ENCODE measurements at regions not wholly inside any gene's neighbourhood (a gene's known extent, or its start where the extent isn't known, plus 50 kb on each side); places are given as distances from the start of the nearest gene placed in this dataset.

DNA sequence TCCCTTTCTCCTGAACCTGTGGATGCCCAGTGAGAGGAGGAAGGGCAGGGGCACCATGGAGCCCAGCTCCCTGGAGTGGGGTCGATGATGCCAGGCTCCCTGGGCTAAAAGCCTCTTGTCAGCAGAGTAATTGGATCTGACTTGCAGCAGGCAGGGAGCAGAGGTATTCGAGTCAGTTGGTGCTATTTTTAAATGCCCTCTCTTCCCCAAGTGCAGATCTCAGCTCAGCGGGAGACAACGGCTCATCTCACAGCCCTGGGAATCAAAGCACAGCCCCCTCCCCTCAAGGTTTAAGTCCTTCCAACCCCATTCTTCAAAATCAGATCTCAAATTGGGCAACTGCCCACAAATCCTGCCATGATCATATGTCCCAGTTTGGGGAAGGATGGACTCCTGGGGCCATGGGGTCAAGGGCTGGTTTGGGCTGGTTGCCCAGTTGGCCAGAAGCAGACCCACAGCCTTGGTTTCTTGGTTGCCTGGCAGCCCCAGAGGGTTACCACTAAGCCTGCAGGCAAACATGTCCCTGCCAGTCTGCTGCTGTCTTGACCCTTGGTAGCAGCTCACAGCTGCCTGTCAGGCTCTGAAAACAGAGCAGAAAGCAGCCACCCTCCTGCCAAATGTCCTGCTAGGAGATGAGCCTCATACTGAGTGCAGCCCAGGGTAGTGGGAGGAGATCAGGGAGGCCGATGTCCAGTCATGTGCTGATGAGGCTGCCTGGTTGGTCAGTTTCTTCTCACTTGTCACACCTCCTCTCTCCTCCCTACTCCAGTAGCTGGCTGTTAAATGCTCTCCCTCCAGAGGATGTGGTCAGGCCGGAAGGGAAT is 244.9 kb downstream of the LOXHD1 start:
- Histone ChIP-seq H3K27ac (peak overlapping the region; percentile 91 to 98 (median 96)), H3K9me3 (no peaks in the 10 kb centered on the region), H3K4me1 (peaks cover 76 to 78% of the 10 kb centered on the region in 2 donors), H3K36me3 (no peaks in the 10 kb centered on the region), H3K27me3 (no peaks in the 10 kb centered on the region), H3K4me3 (peak overlapping the region in 1 of 4 donors; percentile 23)
- peak; percentile 82 to 84 for ATAC-seq
- DNase-seq, result peak; percentile 74 to 94
- TF ChIP-seq POLR2A (IDR thresholded peaks at IDR 0.05), result peak in 1 of 2 donors; percentile 72
- TF ChIP-seq, protein P1, sequence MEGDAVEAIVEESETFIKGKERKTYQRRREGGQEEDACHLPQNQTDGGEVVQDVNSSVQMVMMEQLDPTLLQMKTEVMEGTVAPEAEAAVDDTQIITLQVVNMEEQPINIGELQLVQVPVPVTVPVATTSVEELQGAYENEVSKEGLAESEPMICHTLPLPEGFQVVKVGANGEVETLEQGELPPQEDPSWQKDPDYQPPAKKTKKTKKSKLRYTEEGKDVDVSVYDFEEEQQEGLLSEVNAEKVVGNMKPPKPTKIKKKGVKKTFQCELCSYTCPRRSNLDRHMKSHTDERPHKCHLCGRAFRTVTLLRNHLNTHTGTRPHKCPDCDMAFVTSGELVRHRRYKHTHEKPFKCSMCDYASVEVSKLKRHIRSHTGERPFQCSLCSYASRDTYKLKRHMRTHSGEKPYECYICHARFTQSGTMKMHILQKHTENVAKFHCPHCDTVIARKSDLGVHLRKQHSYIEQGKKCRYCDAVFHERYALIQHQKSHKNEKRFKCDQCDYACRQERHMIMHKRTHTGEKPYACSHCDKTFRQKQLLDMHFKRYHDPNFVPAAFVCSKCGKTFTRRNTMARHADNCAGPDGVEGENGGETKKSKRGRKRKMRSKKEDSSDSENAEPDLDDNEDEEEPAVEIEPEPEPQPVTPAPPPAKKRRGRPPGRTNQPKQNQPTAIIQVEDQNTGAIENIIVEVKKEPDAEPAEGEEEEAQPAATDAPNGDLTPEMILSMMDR (IDR thresholded peaks at IDR 0.05 in 4 of 5, conservative IDR thresholded peaks at IDR 0.05 in 1 of 5), result no peak
- intact Hi-C loops (cut with DNase I; ENCODE audit: low total_unique reads) (loop anchor here (2.0 to 5.0 kb wide), 4 partner anchors 80 to 345 kb away; partner anchors contain the start of gene ST8SIA5), in situ Hi-C loops (cut with MboI; ENCODE audit: low sequenced_read_pairs in 4 of 4) (no loop called here)

DNA sequence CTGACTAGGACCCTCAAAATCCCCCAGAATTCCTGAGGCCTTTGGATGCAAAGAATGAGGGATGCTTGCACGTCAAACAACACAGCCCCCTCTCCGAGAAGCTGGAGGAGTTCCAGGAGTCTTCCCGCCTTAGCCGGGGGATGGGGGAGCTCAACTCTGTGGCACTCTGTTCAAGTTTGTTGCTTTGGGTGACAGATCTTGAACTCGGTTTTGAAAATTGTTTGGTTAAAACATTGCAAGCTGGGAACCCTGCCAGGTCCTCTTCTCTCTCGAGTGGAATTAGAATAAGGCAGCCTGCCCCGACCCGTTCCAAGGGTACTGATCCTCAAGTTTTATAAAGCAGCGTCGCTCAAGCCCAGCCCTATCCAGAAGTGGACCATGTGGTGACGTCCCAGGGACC is 244.1 kb downstream of the LOXHD1 start:
- H3K36me3 ChIP-seq, result no peaks in the 10 kb centered on the region
- no peaks in the 10 kb centered on the region for H3K27me3 ChIP-seq
- H3K4me1 ChIP-seq, result peaks cover 70 to 72% of the 10 kb centered on the region in 2 donors
- peak overlapping the region; percentile 91 to 98 (median 96) for H3K27ac ChIP-seq
- TF ChIP-seq, protein P1 (IDR thresholded peaks at IDR 0.05 in 4 of 5, conservative IDR thresholded peaks at IDR 0.05 in 1 of 5), result no peak
- no peak for TF ChIP-seq POLR2A (IDR thresholded peaks at IDR 0.05)
- in situ Hi-C loops (cut with MboI; ENCODE audit: low sequenced_read_pairs in 4 of 4), result no loop called here
- intact Hi-C loops (cut with DNase I; ENCODE audit: low total_unique reads), result loop anchor here (2.0 to 5.0 kb wide), 3 partner anchors 81 to 344 kb away; partner anchors contain the start of gene ST8SIA5
- no peak for DNase-seq
- no peaks in the 10 kb centered on the region for H3K9me3 ChIP-seq
- H3K4me3 ChIP-seq, result no peak overlapping the region
- no peak for ATAC-seq

DNA sequence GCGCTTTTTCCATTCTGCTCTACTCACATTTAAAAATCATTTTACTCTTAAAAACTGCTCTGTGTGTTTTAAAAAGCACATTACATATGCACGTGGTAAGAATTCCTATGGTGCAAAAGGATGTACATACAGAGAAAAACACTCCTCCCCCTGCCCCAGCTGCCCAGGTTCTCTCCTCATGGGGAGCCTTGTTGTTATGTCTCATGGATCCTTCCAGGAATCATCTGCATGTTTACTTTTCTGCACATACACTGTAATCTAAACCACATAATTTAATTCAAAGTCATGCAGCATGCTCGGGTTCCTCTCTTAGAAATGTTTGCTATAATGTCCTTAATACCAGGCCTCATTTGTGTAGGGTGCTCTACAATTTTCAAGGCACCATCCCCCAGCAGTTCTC is 243.3 kb downstream of the LOXHD1 start:
- peak overlapping the region; percentile 91 to 98 (median 96) for H3K27ac ChIP-seq
- DNase-seq (no peak), ATAC-seq (no peak)
- in situ Hi-C loops (cut with MboI; ENCODE audit: low sequenced_read_pairs in 4 of 4) (no loop called here), intact Hi-C loops (cut with DNase I; ENCODE audit: low total_unique reads) (loop anchor here (2.0 to 5.0 kb wide), 3 partner anchors 81 to 343 kb away; partner anchors contain the start of gene ST8SIA5)
- H3K4me3 ChIP-seq, result no peak overlapping the region
- peaks cover 70 to 73% of the 10 kb centered on the region in 2 donors for H3K4me1 ChIP-seq
- no peaks in the 10 kb centered on the region for H3K9me3 ChIP-seq
- no peaks in the 10 kb centered on the region for H3K27me3 ChIP-seq
- TF ChIP-seq POLR2A (IDR thresholded peaks at IDR 0.05), result no peak
- TF ChIP-seq, protein P1 (IDR thresholded peaks at IDR 0.05 in 4 of 5, conservative IDR thresholded peaks at IDR 0.05 in 1 of 5), result no peak
- no peaks in the 10 kb centered on the region for H3K36me3 ChIP-seq

DNA sequence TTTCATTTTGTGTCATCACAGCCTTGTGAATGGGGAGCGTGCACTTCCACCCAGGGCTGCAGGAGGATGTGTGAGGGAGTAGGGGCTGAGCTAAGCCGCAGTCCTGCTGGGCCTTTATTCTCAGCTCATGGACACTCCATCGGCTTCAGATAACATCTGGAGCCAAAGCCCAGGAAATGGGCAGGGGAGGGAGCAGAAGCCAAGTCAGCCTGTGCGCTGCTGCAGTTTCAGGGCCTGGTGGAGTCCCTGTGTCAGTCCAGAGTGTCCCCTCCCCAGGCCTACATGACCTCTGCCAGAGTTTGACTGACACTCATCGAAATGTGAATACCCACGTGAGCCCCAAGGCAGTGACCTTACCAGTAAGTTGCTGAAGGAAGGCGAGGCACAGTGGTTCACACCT is 242.2 kb downstream of the LOXHD1 start:
- Histone ChIP-seq H3K9me3 (no peaks in the 10 kb centered on the region), H3K4me3 (no peak overlapping the region), H3K27ac (peak overlapping the region in 1 of 4 donors; percentile 18), H3K4me1 (peaks cover 72 to 77% of the 10 kb centered on the region in 2 donors), H3K27me3 (no peaks in the 10 kb centered on the region), H3K36me3 (no peaks in the 10 kb centered on the region)
- ATAC-seq (no peak), DNase-seq (no peak)
- intact Hi-C loops (cut with DNase I; ENCODE audit: low total_unique reads) (loop anchor here (5.0 kb wide), 1 partner anchor 83 kb away; a partner anchor contains a TSS), in situ Hi-C loops (cut with MboI; ENCODE audit: low sequenced_read_pairs in 4 of 4) (no loop called here)
- TF ChIP-seq POLR2A (IDR thresholded peaks at IDR 0.05), result no peak
- TF ChIP-seq, protein P1 (IDR thresholded peaks at IDR 0.05 in 4 of 5, conservative IDR thresholded peaks at IDR 0.05 in 1 of 5), result no peak
